ENCODE measurements at regions not wholly inside any gene's neighbourhood (a gene's known extent, or its start where the extent isn't known, plus 50 kb on each side); places are given as distances from the start of the nearest gene placed in this dataset.

- Histone ChIP-seq H4K20me1 (replicated peaks; ENCODE audit: insufficient read depth) (no peaks in the 10 kb centered on the region), H2AFZ (peak overlapping the region; percentile 21; the same call in 1 of the 2 replicates), H3K4me2 (no peak overlapping the region), H3K4me1 (ENCODE audit: insufficient read depth) (peaks cover 36% of the 10 kb centered on the region), H3F3A (replicated peaks; ENCODE audit: low read depth) (no peaks in the 10 kb centered on the region), H3K4me3 (no peak overlapping the region), H3K9me2 (ENCODE audit: insufficient read depth) (no peaks in the 10 kb centered on the region), H3K79me2 (replicated peaks; ENCODE audit: insufficient read depth) (no peaks in the 10 kb centered on the region), H3K27me3 (ENCODE audit: insufficient read depth) (no peaks in the 10 kb centered on the region), H3K36me3 (ENCODE audit: insufficient read depth) (no peaks in the 10 kb centered on the region), H3K27ac (ENCODE audit: low read depth) (no peak overlapping the region)
- Mint-ChIP-seq H3K4me3 (no peak overlapping the region), H3K9me3 (no peaks in the 10 kb centered on the region), H3K36me3 (ENCODE audit: low read depth) (peaks cover 7% of the 10 kb centered on the region), H3K27me3 (ENCODE audit: insufficient read depth, low read depth, poor library complexity) (no peaks in the 10 kb centered on the region), H3K4me1 (peaks cover 31% of the 10 kb centered on the region), H3K27ac (no peak overlapping the region)
- no peak for ATAC-seq
- TF ChIP-seq ETS1 (IDR thresholded peaks at IDR 0.05) (no peak), EZH2phosphoT487 (IDR thresholded peaks at IDR 0.05; ENCODE audit: unreplicated experiment) (no peak), POLR2AphosphoS5 (IDR thresholded peaks at IDR 0.05; ENCODE audit: low read depth) (no peak), CTCF (conservative IDR thresholded peaks at IDR 0.05; ENCODE audit: low read depth in 2 of 2) (no peak), ZNF331 (CRISPR knock-in tag; IDR thresholded peaks at IDR 0.05; ENCODE audit: low read depth) (no peak), JUNB (IDR thresholded peaks at IDR 0.05; ENCODE audit: unreplicated experiment) (no peak), STAT1 (IDR thresholded peaks at IDR 0.05; ENCODE audit: unreplicated experiment) (no peak), REST (IDR thresholded peaks at IDR 0.05; ENCODE audit: unreplicated experiment) (no peak), ZNF114 (CRISPR knock-in tag; IDR thresholded peaks at IDR 0.05) (no peak), EZH2 (IDR thresholded peaks at IDR 0.05; ENCODE audit: low read depth, unreplicated experiment) (no peak), NANOG (IDR thresholded peaks at IDR 0.05; ENCODE audit: borderline replicate concordance) (no peak), CREB1 (CRISPR knock-in tag; IDR thresholded peaks at IDR 0.05; ENCODE audit: low read depth) (no peak), ZNF462 (CRISPR knock-in tag; IDR thresholded peaks at IDR 0.05) (no peak)
- DNase-seq (ENCODE audit: low spot score) = no peak
These were observed 213.9 kb upstream of the TRPC7 start for GRCh38 chr5:136579238-136579637.

All from GM23338 (cell line).